SK-N-SH treated with all-trans-retinoic acid at 6 μM for 48 hours (cell line): ENCODE measurements at regions not wholly inside any gene's neighbourhood (a gene's known extent, or its start where the extent isn't known, plus 50 kb on each side); places are given as distances from the start of the nearest gene placed in this dataset.

Source experiments
- ARNTL ChIP-seq: fragments of 450-650 bp; formaldehyde crosslinking; IDR thresholded peaks from 2 replicates; pipeline ENCODE4 v1.5.0; 2020; ENCODE audit warnings: low read depth, mild to moderate bottlenecking, moderate library complexity, borderline replicate concordance
- BACH2 ChIP-seq: fragments of 250-450 bp; sonication (Bioruptor Pico); IDR thresholded peaks from 2 replicates; pipeline ENCODE4 v1.9.0; 2021; ENCODE audit warnings: mild to moderate bottlenecking, borderline replicate concordance
- CSDC2 ChIP-seq: fragments of 250-450 bp; sonication (Bioruptor Pico); IDR thresholded peaks from 2 replicates; pipeline ENCODE4 v1.5.0; 2020; ENCODE audit warnings: mild to moderate bottlenecking, moderate library complexity
- PPARA ChIP-seq: fragments of 250-450 bp; sonication (Bioruptor Pico); IDR thresholded peaks from 2 replicates; pipeline ENCODE4 v1.5.0; 2020; ENCODE audit warnings: mild to moderate bottlenecking, borderline replicate concordance
- RARB ChIP-seq: fragments of 250-450 bp; sonication (Bioruptor Pico); IDR thresholded peaks from 2 replicates; pipeline ENCODE4 v1.8.0; 2021; ENCODE audit warnings: mild to moderate bottlenecking, moderate library complexity
- ZFP3 ChIP-seq: fragments of 250-450 bp; sonication (Bioruptor Pico); IDR thresholded peaks from 2 replicates; pipeline ENCODE4 v1.5.0; 2020; ENCODE audit warnings: mild to moderate bottlenecking, moderate library complexity
- ZFP30 ChIP-seq: fragments of 450-650 bp; formaldehyde crosslinking; IDR thresholded peaks from 2 replicates; pipeline ENCODE4 v1.5.0; 2022; ENCODE audit warnings: mild to moderate bottlenecking, moderate library complexity
- ZNF565 ChIP-seq: fragments of 450-650 bp; formaldehyde crosslinking; conservative IDR thresholded peaks from 2 replicates; pipeline ENCODE4 v1.5.0; 2020; ENCODE audit warnings: low read depth, mild to moderate bottlenecking, moderate library complexity
- ZNF70 ChIP-seq: fragments of 450-650 bp; formaldehyde crosslinking; IDR thresholded peaks from 2 replicates; pipeline ENCODE4 v1.5.0; 2020; ENCODE audit warnings: mild to moderate bottlenecking, moderate library complexity
- TF ChIP-seq, protein P1 (sequence below): fragments of 250-450 bp; sonication (Bioruptor Pico); IDR thresholded peaks from 2 replicates; pipeline ENCODE4 v1.8.0; 2020; ENCODE audit warnings: mild to moderate bottlenecking, moderate library complexity, borderline replicate concordance
- TF ChIP-seq, protein P2 (sequence below): fragments of 250-450 bp; sonication (Bioruptor Pico); IDR thresholded peaks from 2 replicates; pipeline ENCODE4 v1.5.1; 2020; ENCODE audit warnings: low read depth, mild to moderate bottlenecking, moderate library complexity
- TF ChIP-seq, protein P3 (sequence below): fragments of 250-450 bp; sonication (Bioruptor Pico); IDR thresholded peaks from 2 replicates; pipeline ENCODE4 v1.5.1; 2021; ENCODE audit warnings: mild to moderate bottlenecking, moderate library complexity

DNA sequence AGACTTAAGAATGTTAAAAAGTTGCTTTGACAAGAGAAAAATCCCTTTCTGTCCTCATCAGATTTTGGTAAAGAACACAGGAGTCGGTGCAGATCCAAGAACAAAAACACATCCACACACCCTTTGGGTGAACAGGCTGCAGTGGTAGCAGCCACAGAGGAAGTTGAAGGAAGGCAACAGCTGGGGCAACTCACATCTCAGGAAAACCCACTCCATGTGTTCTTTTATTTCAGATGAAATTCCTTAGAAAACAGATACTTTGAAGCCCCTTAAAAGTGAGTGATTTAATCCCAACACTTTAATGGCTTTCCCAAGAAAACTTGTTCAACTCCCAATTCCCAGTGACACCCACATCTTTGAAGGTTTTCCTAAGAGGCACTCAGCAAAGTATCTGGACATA, 271.3 kb downstream of the ICOS start:
- TF ChIP-seq ZFP30 (no peak), PPARA (CRISPR knock-in tag) (no peak), RARB (CRISPR knock-in tag) (no peak), ZNF565 (CRISPR knock-in tag) (no peak), ZNF70 (CRISPR knock-in tag) (no peak), ARNTL (CRISPR knock-in tag) (no peak), CSDC2 (CRISPR knock-in tag) (no peak), ZFP3 (CRISPR knock-in tag) (no peak), BACH2 (no peak)
- TF ChIP-seq, protein P1, sequence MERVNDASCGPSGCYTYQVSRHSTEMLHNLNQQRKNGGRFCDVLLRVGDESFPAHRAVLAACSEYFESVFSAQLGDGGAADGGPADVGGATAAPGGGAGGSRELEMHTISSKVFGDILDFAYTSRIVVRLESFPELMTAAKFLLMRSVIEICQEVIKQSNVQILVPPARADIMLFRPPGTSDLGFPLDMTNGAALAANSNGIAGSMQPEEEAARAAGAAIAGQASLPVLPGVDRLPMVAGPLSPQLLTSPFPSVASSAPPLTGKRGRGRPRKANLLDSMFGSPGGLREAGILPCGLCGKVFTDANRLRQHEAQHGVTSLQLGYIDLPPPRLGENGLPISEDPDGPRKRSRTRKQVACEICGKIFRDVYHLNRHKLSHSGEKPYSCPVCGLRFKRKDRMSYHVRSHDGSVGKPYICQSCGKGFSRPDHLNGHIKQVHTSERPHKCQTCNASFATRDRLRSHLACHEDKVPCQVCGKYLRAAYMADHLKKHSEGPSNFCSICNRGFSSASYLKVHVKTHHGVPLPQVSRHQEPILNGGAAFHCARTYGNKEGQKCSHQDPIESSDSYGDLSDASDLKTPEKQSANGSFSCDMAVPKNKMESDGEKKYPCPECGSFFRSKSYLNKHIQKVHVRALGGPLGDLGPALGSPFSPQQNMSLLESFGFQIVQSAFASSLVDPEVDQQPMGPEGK (CRISPR knock-in tag): no peak
- TF ChIP-seq, protein P2, sequence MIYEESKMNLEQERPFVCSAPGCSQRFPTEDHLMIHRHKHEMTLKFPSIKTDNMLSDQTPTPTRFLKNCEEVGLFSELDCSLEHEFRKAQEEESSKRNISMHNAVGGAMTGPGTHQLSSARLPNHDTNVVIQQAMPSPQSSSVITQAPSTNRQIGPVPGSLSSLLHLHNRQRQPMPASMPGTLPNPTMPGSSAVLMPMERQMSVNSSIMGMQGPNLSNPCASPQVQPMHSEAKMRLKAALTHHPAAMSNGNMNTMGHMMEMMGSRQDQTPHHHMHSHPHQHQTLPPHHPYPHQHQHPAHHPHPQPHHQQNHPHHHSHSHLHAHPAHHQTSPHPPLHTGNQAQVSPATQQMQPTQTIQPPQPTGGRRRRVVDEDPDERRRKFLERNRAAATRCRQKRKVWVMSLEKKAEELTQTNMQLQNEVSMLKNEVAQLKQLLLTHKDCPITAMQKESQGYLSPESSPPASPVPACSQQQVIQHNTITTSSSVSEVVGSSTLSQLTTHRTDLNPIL: no peak
- TF ChIP-seq, protein P3, sequence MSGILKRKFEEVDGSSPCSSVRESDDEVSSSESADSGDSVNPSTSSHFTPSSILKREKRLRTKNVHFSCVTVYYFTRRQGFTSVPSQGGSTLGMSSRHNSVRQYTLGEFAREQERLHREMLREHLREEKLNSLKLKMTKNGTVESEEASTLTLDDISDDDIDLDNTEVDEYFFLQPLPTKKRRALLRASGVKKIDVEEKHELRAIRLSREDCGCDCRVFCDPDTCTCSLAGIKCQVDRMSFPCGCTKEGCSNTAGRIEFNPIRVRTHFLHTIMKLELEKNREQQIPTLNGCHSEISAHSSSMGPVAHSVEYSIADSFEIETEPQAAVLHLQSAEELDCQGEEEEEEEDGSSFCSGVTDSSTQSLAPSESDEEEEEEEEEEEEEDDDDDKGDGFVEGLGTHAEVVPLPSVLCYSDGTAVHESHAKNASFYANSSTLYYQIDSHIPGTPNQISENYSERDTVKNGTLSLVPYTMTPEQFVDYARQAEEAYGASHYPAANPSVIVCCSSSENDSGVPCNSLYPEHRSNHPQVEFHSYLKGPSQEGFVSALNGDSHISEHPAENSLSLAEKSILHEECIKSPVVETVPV (CRISPR knock-in tag): no peak
